HS-5 (cell line): ENCODE measurements at regions not wholly inside any gene's neighbourhood (a gene's known extent, or its start where the extent isn't known, plus 50 kb on each side); places are given as distances from the start of the nearest gene placed in this dataset.
"Not testable (repeated sequence)": the region's sequence is repeated elsewhere in the genome, so short reads cannot be mapped to it uniquely, and the experiment has no call there.

ENCODE experiments used
- DNase-seq: peaks from one replicate; pipeline ENCODE4 v3.0.0-alpha.2; 2012; ENCODE audit warnings: low read depth

GRCh38 chr12:5264006-5264405, 167.9 kb upstream of the NTF3 start:
- DNase-seq = no peak

GRCh38 chr12:5267603-5268423, 164.1 kb upstream of the NTF3 start:
- DNase-seq = no peak

- DNase-seq = no peak
Observed at GRCh38 chr12:5268424-5269210, 163.3 kb upstream of the NTF3 start.

DNA sequence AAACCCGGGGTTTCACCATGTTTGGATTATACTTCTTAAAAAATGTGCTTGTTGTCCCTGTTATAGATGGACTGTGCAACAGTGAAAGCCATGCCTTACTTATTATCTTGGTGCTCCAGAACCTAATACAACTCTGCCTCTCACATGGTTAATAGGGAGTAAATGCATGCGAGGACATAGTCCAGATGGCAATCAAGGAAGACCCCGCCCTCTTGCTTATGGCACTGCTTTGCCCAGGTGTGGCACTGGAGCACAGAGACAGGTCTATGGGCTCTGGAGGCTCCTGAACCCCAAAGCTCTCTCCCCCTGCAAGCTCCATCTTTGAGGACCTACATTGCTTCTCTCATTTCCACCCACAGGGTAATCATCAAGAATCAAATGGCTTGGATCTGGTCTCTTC, 162.1 kb upstream of the NTF3 start:
- DNase-seq = no peak

- DNase-seq = no peak
Observed at GRCh38 chr12:5272018-5272785, 159.7 kb upstream of the NTF3 start.

GRCh38 chr12:5273709-5274108, 158.2 kb upstream of the NTF3 start:
- no peak for DNase-seq

DNA sequence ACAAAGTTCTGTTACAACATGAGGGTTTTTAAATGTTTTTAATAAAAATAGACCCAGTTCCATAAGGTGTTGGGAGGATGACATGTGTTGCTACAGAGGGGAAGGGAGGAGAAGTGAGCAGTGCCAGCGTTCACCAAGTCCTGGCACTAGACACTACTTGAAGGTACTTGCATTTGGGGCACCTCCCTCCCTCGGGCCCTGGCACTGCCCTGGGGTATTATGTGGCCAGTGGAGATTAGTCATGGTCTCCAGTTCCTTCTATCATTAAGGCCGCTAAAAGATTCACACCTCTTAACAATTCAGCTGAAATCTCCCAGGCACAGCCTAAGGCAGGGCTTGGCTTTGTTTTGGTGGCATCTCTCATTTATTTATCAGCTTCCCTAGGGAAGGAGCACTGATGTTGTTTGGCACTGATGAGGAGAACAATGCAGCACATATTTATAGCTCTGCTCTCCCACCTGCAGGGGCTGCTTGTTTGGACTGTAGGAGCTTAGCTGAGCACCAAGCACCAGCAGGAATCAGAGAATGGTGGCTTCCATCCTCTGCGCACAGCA, 155.5 kb upstream of the NTF3 start:
- DNase-seq = no peak

DNA sequence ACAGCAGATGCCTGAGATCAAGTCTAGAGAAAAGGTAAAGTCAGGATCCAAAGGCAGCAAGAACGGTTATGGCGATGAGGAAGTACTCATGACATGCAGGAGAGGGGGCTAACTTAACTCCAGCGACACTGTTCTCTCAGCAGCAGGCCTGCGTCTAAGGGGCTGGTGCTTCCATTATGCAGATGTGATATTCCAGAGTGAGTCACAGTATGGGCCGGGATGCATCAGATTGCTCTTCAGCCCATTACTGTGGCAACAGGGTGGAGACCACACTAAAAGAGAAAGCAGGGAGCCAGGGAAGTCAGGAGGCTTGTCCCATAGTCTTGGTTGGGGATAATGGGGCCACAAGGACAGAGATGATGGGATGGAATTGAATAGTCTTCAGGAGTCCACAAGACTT, 151.8 kb upstream of the NTF3 start:
- no peak for DNase-seq

- not testable (repeated sequence) for DNase-seq
Observed at GRCh38 chr12:5290368-5290767, 141.5 kb upstream of the NTF3 start.

GRCh38 chr12:5292651-5293050, 139.3 kb upstream of the NTF3 start:
- no peak for DNase-seq

DNA sequence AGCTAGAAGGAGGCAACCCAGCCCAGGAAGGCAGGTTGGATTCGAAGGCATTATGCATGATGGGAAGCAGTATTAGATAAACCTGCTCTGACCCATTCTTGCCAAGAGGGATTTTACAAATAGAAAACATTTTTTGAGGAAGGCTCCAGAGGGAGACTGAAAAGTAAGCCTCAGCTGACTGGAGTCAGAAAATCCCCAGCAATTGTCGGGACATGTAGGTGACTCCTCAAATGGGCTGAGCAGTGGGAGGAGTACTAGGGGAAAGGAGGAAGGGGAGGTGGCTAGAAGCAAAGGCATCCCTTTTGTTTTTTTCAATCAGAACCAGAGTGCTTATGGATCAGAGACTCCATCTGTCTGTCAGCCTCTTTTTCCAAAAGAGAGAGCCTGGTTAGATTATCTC, 138.1 kb upstream of the NTF3 start:
- DNase-seq = no peak

DNA sequence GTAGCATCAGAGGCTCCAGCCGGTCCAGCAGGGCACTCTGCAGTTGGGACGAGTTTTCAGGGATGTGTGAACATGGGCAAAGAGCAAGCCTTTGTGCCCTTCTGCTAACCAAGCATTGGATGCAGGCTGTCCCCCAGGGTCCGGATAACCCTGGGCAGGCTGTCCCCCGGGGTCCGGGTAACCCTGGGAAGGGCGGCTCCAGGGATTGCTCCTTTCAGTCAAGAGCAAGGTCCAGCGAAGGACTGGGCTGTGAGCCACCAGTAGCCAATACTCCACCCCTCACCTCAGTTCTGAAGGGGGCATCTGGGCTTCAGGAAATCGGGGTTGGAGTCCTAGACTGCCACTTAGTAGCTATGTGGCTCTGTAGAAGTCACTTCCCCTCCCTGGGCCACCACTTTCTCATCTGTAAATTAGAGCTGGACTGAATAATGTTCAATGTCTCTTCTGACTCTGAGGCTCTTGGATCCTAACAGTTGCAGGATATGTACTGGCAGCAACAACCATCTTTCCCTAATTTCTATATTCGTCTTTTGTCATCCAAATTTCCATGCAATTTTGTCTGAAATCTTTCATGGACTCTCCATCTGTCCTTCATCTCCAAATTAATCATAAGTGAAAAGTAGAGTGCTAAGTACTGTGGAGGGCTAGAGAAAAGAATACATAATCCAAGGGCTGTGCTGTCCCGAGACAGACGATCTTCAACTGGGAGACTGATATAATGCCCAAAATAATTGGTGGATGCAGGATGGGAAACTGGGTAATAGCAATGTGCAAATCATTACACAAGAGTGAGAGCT, 137.4 kb upstream of the NTF3 start:
- DNase-seq = no peak

DNA sequence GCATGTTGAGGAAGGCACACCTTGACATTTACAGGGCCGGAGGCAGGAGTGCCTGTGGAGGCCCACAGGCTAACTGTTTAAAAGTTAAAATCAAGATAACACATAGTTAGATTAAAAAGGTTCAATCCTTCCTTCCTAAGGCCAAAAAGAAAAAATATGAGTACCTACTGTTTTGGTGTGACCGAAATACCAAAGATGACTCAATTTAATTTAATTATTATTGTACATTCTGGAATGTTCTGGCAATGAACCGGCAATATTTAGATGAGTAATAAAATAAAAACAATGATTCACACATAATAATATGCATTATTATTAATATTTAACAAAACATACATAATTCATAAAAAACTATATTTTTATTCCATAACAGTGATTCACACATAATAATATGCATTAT, 136.8 kb upstream of the NTF3 start:
- no peak for DNase-seq

- no peak for DNase-seq
Observed at GRCh38 chr12:5295996-5296395, 135.9 kb upstream of the NTF3 start.

GRCh38 chr12:5301539-5301938, 130.4 kb upstream of the NTF3 start:
- no peak for DNase-seq

GRCh38 chr12:5305425-5305824, 126.5 kb upstream of the NTF3 start:
- no peak for DNase-seq

- DNase-seq = no peak
Observed at GRCh38 chr12:5305886-5306545, 125.9 kb upstream of the NTF3 start.

DNA sequence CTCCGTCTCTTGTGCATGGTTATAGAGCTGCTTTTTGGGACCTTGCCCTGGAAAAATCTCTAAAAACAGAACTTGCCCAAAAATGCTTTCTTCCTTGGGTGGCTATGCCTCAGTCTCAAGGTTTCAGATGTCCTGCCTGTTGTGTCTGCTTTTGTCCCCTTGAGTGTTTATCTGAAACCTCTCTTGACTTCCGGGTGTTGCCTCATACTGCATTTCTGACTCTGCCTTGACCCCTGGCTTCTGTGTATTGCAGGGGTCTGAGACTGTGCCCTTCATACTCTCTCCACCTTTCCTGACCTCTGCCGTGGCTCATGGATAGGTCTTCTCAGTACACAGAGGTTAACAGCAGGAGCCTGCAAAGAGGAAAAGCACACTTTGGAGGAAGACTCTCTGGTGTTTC, 124.8 kb upstream of the NTF3 start:
- no peak for DNase-seq

DNA sequence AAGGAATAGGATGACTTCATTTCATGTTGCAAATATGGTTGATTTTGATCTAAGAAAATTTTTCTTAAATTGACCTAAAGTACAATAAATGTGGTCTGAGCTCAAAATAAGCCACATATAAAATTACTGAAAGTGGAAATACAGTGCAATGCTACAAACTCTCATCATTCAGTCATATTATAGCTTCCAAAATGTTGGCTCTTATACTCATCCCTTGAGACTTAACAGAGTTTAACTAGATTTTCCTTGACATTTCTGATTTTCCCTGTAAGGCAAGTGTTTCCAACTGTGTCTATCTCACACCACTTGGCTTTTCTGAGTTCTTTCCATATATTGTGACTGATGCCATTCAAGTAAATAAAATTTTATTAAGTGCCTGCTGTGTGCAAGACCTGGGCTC, 123.7 kb upstream of the NTF3 start:
- no peak for DNase-seq

DNA sequence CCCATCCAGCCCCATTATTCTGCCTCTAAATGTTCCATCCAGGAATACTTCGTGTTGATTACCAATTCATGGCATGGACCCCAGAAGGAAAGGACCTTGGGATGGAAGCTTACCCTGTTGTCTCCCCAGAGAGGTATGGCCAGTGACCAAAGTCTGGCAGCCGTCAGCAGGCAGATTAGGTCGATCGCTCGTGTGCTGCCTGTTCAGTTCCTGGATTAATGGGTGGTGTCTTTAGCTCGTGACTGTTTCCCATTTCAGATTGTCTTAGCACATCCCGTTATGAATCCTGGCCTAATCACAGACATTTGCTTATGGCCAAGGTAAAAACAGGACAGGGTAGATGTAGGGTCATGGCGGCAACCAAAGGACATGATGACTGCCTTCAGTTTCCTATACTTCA, 122.9 kb upstream of the NTF3 start:
- no peak for DNase-seq

DNA sequence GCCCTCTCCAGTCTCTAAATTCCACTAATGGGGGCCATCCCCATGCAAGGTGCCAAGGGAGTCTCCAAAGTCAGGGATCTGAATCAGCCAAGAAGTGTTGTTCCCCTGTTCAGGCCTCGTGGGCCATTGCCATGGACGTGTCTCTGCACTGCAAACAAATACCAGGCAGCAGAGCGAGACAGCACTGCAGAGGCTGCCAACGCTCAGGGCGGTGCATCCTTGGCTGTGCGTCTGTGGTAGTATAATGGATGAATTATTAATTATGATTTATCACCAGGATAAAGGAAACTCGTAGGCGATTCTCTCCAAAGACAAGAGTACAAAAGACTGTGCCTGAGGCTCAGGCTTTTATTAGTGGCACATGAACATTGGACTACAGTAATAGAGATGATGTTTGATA, 122.3 kb upstream of the NTF3 start:
- DNase-seq = no peak
